Right lobe of liver (tissue), 4 donors: ENCODE measurements at regions not wholly inside any gene's neighbourhood (a gene's known extent, or its start where the extent isn't known, plus 50 kb on each side); places are given as distances from the start of the nearest gene placed in this dataset.

Experiments
- POLR2A ChIP-seq: fragments of 450-650 bp; IDR thresholded peaks from one replicate; pipeline ENCODE4 v1.6.1; 2017; ENCODE audit warnings: antibody characterized with exemption, mild to moderate bottlenecking
- TF ChIP-seq, protein P1 (sequence below), 4 donors: fragments of 200-600 bp in 3 of 4; fragments of 450-650 bp in 1 of 4; IDR thresholded peaks; one replicate each; pipeline versions ENCODE4 v1.5.1 to v1.8.0; 2016 to 2022; ENCODE audit warnings: antibody characterized with exemption in 4 of 4, mild to moderate bottlenecking in 2 of 4
- donor health status: DM: no; HTN: no; CAD: no.
- donor health status: DM: no; HTN: no; CAD: no.
- donor health status: DM: no; HTN: yes; CAD: no.

DNA sequence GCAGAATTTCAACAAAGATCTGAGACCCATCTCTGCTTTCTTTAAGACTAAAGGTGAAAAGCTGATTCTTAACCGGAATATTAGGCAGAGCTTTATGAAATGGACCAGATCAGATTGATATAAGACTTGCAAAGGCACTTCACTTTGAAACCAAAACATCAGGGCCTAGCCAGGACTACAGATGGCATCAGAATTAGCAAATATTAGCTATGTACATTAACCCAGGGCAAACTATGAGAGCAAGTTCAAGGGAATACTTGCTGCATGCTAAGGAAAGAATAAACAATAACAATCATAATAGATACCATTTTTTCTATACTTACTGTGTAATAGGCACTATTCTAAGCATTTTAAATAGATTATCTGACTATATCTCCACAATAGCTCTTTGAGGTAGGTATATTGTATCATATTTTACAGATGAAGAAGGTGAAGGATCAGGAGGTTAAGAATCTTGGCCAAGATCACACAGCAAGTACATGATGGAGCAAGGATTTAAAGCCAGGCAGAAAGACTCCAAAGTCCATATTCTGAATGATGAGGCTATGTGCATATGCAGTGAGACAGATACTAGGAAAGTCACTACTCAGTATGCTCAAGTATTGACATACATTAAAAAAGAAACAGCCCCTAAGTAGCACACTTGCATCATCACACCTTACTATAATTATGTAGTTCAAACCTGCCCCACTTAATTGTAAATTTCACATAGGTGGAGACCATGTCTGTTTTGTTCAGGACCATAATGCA is 209.3 kb upstream of the PKN2 start:
- TF ChIP-seq, protein P1, sequence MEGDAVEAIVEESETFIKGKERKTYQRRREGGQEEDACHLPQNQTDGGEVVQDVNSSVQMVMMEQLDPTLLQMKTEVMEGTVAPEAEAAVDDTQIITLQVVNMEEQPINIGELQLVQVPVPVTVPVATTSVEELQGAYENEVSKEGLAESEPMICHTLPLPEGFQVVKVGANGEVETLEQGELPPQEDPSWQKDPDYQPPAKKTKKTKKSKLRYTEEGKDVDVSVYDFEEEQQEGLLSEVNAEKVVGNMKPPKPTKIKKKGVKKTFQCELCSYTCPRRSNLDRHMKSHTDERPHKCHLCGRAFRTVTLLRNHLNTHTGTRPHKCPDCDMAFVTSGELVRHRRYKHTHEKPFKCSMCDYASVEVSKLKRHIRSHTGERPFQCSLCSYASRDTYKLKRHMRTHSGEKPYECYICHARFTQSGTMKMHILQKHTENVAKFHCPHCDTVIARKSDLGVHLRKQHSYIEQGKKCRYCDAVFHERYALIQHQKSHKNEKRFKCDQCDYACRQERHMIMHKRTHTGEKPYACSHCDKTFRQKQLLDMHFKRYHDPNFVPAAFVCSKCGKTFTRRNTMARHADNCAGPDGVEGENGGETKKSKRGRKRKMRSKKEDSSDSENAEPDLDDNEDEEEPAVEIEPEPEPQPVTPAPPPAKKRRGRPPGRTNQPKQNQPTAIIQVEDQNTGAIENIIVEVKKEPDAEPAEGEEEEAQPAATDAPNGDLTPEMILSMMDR (IDR thresholded peaks at IDR 0.05) = no peak
- TF ChIP-seq POLR2A = no peak
